HG02623 (cell line): ENCODE measurements at regions not wholly inside any gene's neighbourhood (a gene's known extent, or its start where the extent isn't known, plus 50 kb on each side); places are given as distances from the start of the nearest gene placed in this dataset.
"Not testable (repeated sequence)": the region's sequence is repeated elsewhere in the genome, so short reads cannot be mapped to it uniquely, and the experiment has no call there.

Experiments used
- ATAC-seq: cut with Tn5 transposase; IDR thresholded peaks from one replicate; pipeline ENCODE4 v1.9.1; 2021; ENCODE audit warnings: moderate library complexity; ENCODE audit not compliant: unreplicated experiment

GRCh38 chr9:7481570-7481969, 318.0 kb downstream of the DMAC1 start:
- no peak for ATAC-seq

GRCh38 chr9:7479300-7479699, 320.3 kb downstream of the DMAC1 start:
- no peak for ATAC-seq

GRCh38 chr9:7478646-7479045, 320.9 kb downstream of the DMAC1 start:
- ATAC-seq: no peak

- ATAC-seq: no peak
Observed at GRCh38 chr9:7467186-7467585, 332.4 kb downstream of the DMAC1 start.

- no peak for ATAC-seq
Observed at GRCh38 chr9:7461791-7462190, 337.8 kb downstream of the DMAC1 start.

GRCh38 chr9:7456793-7457530, 342.6 kb downstream of the DMAC1 start:
- ATAC-seq: no peak

GRCh38 chr9:7456377-7456776, 343.2 kb downstream of the DMAC1 start:
- ATAC-seq: no peak

GRCh38 chr9:7454624-7455023, 345.0 kb downstream of the DMAC1 start:
- ATAC-seq: no peak

- no peak for ATAC-seq
Observed at GRCh38 chr9:7452378-7452777, 347.2 kb downstream of the DMAC1 start.

GRCh38 chr9:7451062-7451461, 348.5 kb downstream of the DMAC1 start:
- no peak for ATAC-seq

- ATAC-seq: no peak
Observed at GRCh38 chr9:7443541-7443940, 356.0 kb downstream of the DMAC1 start.

- no peak for ATAC-seq
Observed at GRCh38 chr9:7439355-7439995, 360.1 kb downstream of the DMAC1 start.

GRCh38 chr9:7436754-7437153, 362.8 kb downstream of the DMAC1 start:
- no peak for ATAC-seq

- no peak for ATAC-seq
Observed at GRCh38 chr9:7433508-7434292, 365.9 kb downstream of the DMAC1 start.

GRCh38 chr9:7432989-7433388, 366.6 kb downstream of the DMAC1 start:
- no peak for ATAC-seq

- not testable (repeated sequence) for ATAC-seq
Observed at GRCh38 chr9:7417397-7417796, 382.2 kb downstream of the DMAC1 start.

GRCh38 chr9:7415836-7416235, 383.7 kb downstream of the DMAC1 start:
- no peak for ATAC-seq

- ATAC-seq: no peak
Observed at GRCh38 chr9:7408845-7409244, 390.7 kb downstream of the DMAC1 start.

GRCh38 chr9:7407246-7407645, 392.3 kb downstream of the DMAC1 start:
- ATAC-seq: no peak

- peak; percentile 81 for ATAC-seq
Observed at GRCh38 chr9:7405924-7406604, 393.5 kb downstream of the DMAC1 start.

GRCh38 chr9:7403839-7404487, 395.6 kb downstream of the DMAC1 start:
- no peak for ATAC-seq
